Caco-2 (cell line): ENCODE measurements at regions not wholly inside any gene's neighbourhood (a gene's known extent, or its start where the extent isn't known, plus 50 kb on each side); places are given as distances from the start of the nearest gene placed in this dataset.

Experiments used
- BruUV-seq: library from RNA; stranded (reverse); fragments of 400-500 nt; replicated peaks from 2 replicates; lab custom pipeline; 2021; lab: Mats Ljungman, UMichigan
- CTCF ChIA-PET: fragments of 300-600 bp; sonication (Branson Sonifier 250); formaldehyde crosslinking; loops from one replicate; lab custom pipeline; 2022; ENCODE audit warnings: antibody characterized with exemption; lab: Charles Lee
- POLR2A ChIA-PET: fragments of 300-600 bp; sonication (Branson Sonifier 250); formaldehyde crosslinking; loops from one replicate; lab custom pipeline; 2022; ENCODE audit warnings: antibody characterized with exemption; lab: Charles Lee
- DNase-seq, 2 experiments: peaks; one replicate each; pipeline versions ENCODE4 v3.0.0 to v3.0.0-alpha.2; 2020 to 2022
- H3K27me3 ChIP-seq: replicated peaks from 2 replicates; pipeline ENCODE4 v1.6.0; 2011; ENCODE audit warnings: low read length; ENCODE audit not compliant: control insufficient read depth, insufficient read depth
- H3K36me3 ChIP-seq: 2 replicates; pipeline ENCODE4 v1.5.1; 2011; ENCODE audit warnings: low read length; ENCODE audit not compliant: control insufficient read depth, insufficient read depth
- H3K4me1 ChIP-seq: fragments of 250-450 bp; sonication (Bioruptor Pico); 2 replicates; pipeline ENCODE4 v1.5.1; 2020; ENCODE audit warnings: mild to moderate bottlenecking
- H3K4me3 ChIP-seq: 2 replicates; pipeline ENCODE4 v1.5.1; 2011; ENCODE audit warnings: low read depth, mild to moderate bottlenecking, control low read depth, low read length
- H3K9me3 ChIP-seq: fragments of 250-450 bp; sonication (Bioruptor Pico); 2 replicates; pipeline ENCODE4 v1.5.1; 2020; ENCODE audit warnings: mild to moderate bottlenecking, moderate library complexity
- H3K27ac Mint-ChIP-seq: one replicate; pipeline ENCODE4 v1.8.0; 2022; ENCODE audit warnings: mixed read lengths; ENCODE audit not compliant: unreplicated experiment
- H3K27me3 Mint-ChIP-seq: one replicate; pipeline ENCODE4 v1.8.0; 2022; ENCODE audit warnings: mixed read lengths; ENCODE audit not compliant: insufficient read depth, unreplicated experiment
- H3K36me3 Mint-ChIP-seq: one replicate; pipeline ENCODE4 v1.8.0; 2022; ENCODE audit warnings: mild to moderate bottlenecking, mixed read lengths; ENCODE audit not compliant: insufficient read depth, unreplicated experiment
- H3K4me1 Mint-ChIP-seq: one replicate; pipeline ENCODE4 v1.8.0; 2022; ENCODE audit warnings: low read depth, mixed read lengths; ENCODE audit not compliant: unreplicated experiment
- H3K4me3 Mint-ChIP-seq: one replicate; pipeline ENCODE4 v1.8.0; 2022; ENCODE audit warnings: mild to moderate bottlenecking, moderate library complexity, mixed read lengths; ENCODE audit not compliant: unreplicated experiment
- H3K9me3 Mint-ChIP-seq: one replicate; pipeline ENCODE4 v1.8.0; 2022; ENCODE audit warnings: mixed read lengths; ENCODE audit not compliant: unreplicated experiment
- CTCF ChIP-seq, 2 experiments: fragments of 200-600 bp in 1 of 2; IDR thresholded peaks; 1 replicate in 1 of 2; 2 replicates in 1 of 2; pipeline versions ENCODE4 v1.5.1 to v1.8.0; 2011 to 2022; ENCODE audit warnings: antibody characterized with exemption in 1 of 2, control low read depth in 1 of 2, inconsistent platforms in 1 of 2, low read depth in 1 of 2, low read length in 1 of 2, mild to moderate bottlenecking in 1 of 2, moderate library complexity in 1 of 2; ENCODE audit not compliant: insufficient read depth in 1 of 2, severe bottlenecking in 1 of 2, unreplicated experiment in 1 of 2
- intact Hi-C: fragments of 100-400 bp; cut with micrococcal nuclease; formaldehyde crosslinking; loops from one replicate; pipeline ENCODE4 v1.10.0; 2022; ENCODE audit not compliant: unreplicated experiment

GRCh38 chr11:81089242-81089641, 1644.4 kb downstream of the FAM181B start:
- H3K4me1 ChIP-seq = no peaks in the 10 kb centered on the region
- ChIA-PET POLR2A (no interaction called here), CTCF (no interaction called here)
- H3K27me3 ChIP-seq = no peaks in the 10 kb centered on the region; the same call in 1 of the 2 replicates
- no TSS peak for BruUV-seq
- no peaks in the 10 kb centered on the region for H3K36me3 ChIP-seq
- Mint-ChIP-seq H3K27me3 (peaks cover 9% of the 10 kb centered on the region), H3K4me1 (no peaks in the 10 kb centered on the region), H3K9me3 (no peaks in the 10 kb centered on the region), H3K4me3 (no peak overlapping the region), H3K36me3 (no peaks in the 10 kb centered on the region), H3K27ac (no peak overlapping the region)
- H3K9me3 ChIP-seq = no peaks in the 10 kb centered on the region
- TF ChIP-seq CTCF (IDR thresholded peaks at IDR 0.05; ENCODE audit: insufficient read depth in 1 of 2, low read depth in 1 of 2, low read length in 1 of 2, severe bottlenecking in 1 of 2, unreplicated experiment in 1 of 2) = no peak
- intact Hi-C loops = no loop called here
- DNase-seq = no peak
- H3K4me3 ChIP-seq = no peak overlapping the region

GRCh38 chr11:81080476-81080875, 1639.6 kb upstream of the TENM4 start:
- Mint-ChIP-seq H3K36me3 (no peaks in the 10 kb centered on the region), H3K4me3 (no peak overlapping the region), H3K27me3 (peaks cover 4% of the 10 kb centered on the region), H3K9me3 (no peaks in the 10 kb centered on the region), H3K4me1 (no peaks in the 10 kb centered on the region), H3K27ac (no peak overlapping the region)
- Histone ChIP-seq H3K4me3 (no peak overlapping the region), H3K4me1 (no peaks in the 10 kb centered on the region), H3K36me3 (no peaks in the 10 kb centered on the region), H3K9me3 (peaks cover 3% of the 10 kb centered on the region; the same call in 1 of the 2 replicates), H3K27me3 (no peaks in the 10 kb centered on the region)
- BruUV-seq = no TSS peak
- POLR2A ChIA-PET = no interaction called here
- DNase-seq = no peak
- CTCF ChIA-PET = no interaction called here
- intact Hi-C loops = no loop called here
- no peak for TF ChIP-seq CTCF (IDR thresholded peaks at IDR 0.05; ENCODE audit: insufficient read depth in 1 of 2, low read depth in 1 of 2, low read length in 1 of 2, severe bottlenecking in 1 of 2, unreplicated experiment in 1 of 2)

- Mint-ChIP-seq H3K27ac (no peak overlapping the region), H3K4me1 (no peaks in the 10 kb centered on the region), H3K27me3 (no peaks in the 10 kb centered on the region), H3K4me3 (no peak overlapping the region), H3K9me3 (no peaks in the 10 kb centered on the region), H3K36me3 (no peaks in the 10 kb centered on the region)
- H3K9me3 ChIP-seq = no peaks in the 10 kb centered on the region
- H3K4me3 ChIP-seq = no peak overlapping the region
- no peak for DNase-seq
- H3K27me3 ChIP-seq = no peaks in the 10 kb centered on the region
- BruUV-seq = no TSS peak
- no peaks in the 10 kb centered on the region for H3K4me1 ChIP-seq
- ChIA-PET CTCF (no interaction called here), POLR2A (no interaction called here)
- no peak for TF ChIP-seq CTCF (IDR thresholded peaks at IDR 0.05; ENCODE audit: insufficient read depth in 1 of 2, low read depth in 1 of 2, low read length in 1 of 2, severe bottlenecking in 1 of 2, unreplicated experiment in 1 of 2)
- H3K36me3 ChIP-seq = no peaks in the 10 kb centered on the region
- intact Hi-C loops = no loop called here
These were observed 1631.4 kb upstream of the TENM4 start for GRCh38 chr11:81072273-81072672.
